ENCODE measurements at regions not wholly inside any gene's neighbourhood (a gene's known extent, or its start where the extent isn't known, plus 50 kb on each side); places are given as distances from the start of the nearest gene placed in this dataset.

- no peak for DNase-seq
Measured at GRCh38 chr11:134464981-134465730, 53.1 kb upstream of the B3GAT1 start.

GRCh38 chr11:134464196-134464595 lies 52.2 kb upstream of the B3GAT1 start:
- no peak for DNase-seq

- no peak for DNase-seq
Measured at GRCh38 chr11:134463716-134464115, 51.7 kb upstream of the B3GAT1 start.

Measured in MV-4-11 (cell line).